Cardiac fibroblast (primary cell): ENCODE measurements at regions not wholly inside any gene's neighbourhood (a gene's known extent, or its start where the extent isn't known, plus 50 kb on each side); places are given as distances from the start of the nearest gene placed in this dataset.

Source experiments
- DNase-seq, 2 donors: peaks; one replicate each; pipeline versions ENCODE4 v3.0.0 to v3.0.0-alpha.2; 2010; ENCODE audit warnings: low read depth in 2 of 2
- H3K4me3 ChIP-seq, 2 donors: replicated peaks in 1 of 2; 1 replicate in 1 of 2; 2 replicates in 1 of 2; pipeline ENCODE4 v1.5.1; 2011; ENCODE audit warnings: low read depth in 2 of 2, low read length in 2 of 2, mild to moderate bottlenecking in 2 of 2, moderate library complexity in 1 of 2
- CTCF ChIP-seq: IDR thresholded peaks from one replicate; pipeline ENCODE4 v1.5.1; 2011; ENCODE audit warnings: low read depth, mild to moderate bottlenecking, low read length, inconsistent platforms

- H3K4me3 ChIP-seq, result no peak overlapping the region
- no peak for TF ChIP-seq CTCF
- no peak for DNase-seq
These were observed 693.0 kb downstream of the KCNJ2 start for GRCh38 chr17:70862295-70862694.

GRCh38 chr17:70863436-70864248 is 694.3 kb downstream of the KCNJ2 start:
- peak; percentile 60 to 89 for DNase-seq
- TF ChIP-seq CTCF, result no peak
- no peak overlapping the region for H3K4me3 ChIP-seq

- peak in 1 of 2 donors; percentile 41 for DNase-seq
- H3K4me3 ChIP-seq, result no peak overlapping the region
- no peak for TF ChIP-seq CTCF
These were observed 696.9 kb downstream of the KCNJ2 start for GRCh38 chr17:70865993-70866804.

- no peak for TF ChIP-seq CTCF
- H3K4me3 ChIP-seq, result no peak overlapping the region
- no peak for DNase-seq
These were observed 698.8 kb downstream of the KCNJ2 start for GRCh38 chr17:70868149-70868548.

- H3K4me3 ChIP-seq, result no peak overlapping the region
- DNase-seq, result no peak
- no peak for TF ChIP-seq CTCF
These were observed 700.2 kb downstream of the KCNJ2 start for GRCh38 chr17:70869402-70870085.

- DNase-seq, result no peak
- H3K4me3 ChIP-seq, result no peak overlapping the region
- TF ChIP-seq CTCF, result no peak
These were observed 702.0 kb downstream of the KCNJ2 start for GRCh38 chr17:70871180-70871818.
